Gastrocnemius medialis (tissue), 4 donors: ENCODE measurements at regions not wholly inside any gene's neighbourhood (a gene's known extent, or its start where the extent isn't known, plus 50 kb on each side); places are given as distances from the start of the nearest gene placed in this dataset.

ENCODE experiments used
- POLR2A ChIP-seq, 2 donors: fragments of 450-650 bp; IDR thresholded peaks; one replicate each; pipeline ENCODE4 v1.6.1; 2017; ENCODE audit warnings: antibody characterized with exemption in 2 of 2, mild to moderate bottlenecking in 2 of 2, moderate library complexity in 2 of 2
- TF ChIP-seq, protein P1 (sequence below), 5 experiments: fragments of 450-650 bp in 3 of 5; fragments of 200-600 bp in 2 of 5; sonication (generic) in 2 of 5; IDR thresholded peaks in 4 of 5; conservative IDR thresholded peaks in 1 of 5; 1 replicate in 4 of 5; 2 replicates in 1 of 5; pipeline ENCODE4 v1.5.1; 2016 to 2019; ENCODE audit warnings: antibody characterized with exemption in 5 of 5, mild to moderate bottlenecking in 3 of 5, moderate library complexity in 3 of 5

DNA sequence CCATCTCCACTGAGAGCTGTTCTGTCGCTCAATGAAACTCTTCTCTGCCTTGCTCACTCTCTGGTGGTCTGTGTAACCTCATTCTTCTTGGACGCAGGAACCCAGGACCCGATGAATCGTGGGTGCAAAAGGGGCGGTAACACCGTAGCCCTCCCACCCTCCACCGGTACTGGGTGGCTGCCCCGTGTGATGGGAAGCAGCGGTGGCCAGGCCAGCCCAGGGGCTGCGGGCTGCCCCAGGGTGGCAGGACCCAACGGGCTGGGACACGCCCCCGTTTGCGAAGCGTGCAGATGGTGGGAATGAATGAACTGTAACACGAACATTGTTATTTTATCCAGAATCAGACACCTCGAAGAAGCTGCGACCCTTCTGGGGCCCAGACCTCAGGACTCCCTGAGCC, 92.3 kb upstream of the BACE2 start:
- TF ChIP-seq, protein P1, sequence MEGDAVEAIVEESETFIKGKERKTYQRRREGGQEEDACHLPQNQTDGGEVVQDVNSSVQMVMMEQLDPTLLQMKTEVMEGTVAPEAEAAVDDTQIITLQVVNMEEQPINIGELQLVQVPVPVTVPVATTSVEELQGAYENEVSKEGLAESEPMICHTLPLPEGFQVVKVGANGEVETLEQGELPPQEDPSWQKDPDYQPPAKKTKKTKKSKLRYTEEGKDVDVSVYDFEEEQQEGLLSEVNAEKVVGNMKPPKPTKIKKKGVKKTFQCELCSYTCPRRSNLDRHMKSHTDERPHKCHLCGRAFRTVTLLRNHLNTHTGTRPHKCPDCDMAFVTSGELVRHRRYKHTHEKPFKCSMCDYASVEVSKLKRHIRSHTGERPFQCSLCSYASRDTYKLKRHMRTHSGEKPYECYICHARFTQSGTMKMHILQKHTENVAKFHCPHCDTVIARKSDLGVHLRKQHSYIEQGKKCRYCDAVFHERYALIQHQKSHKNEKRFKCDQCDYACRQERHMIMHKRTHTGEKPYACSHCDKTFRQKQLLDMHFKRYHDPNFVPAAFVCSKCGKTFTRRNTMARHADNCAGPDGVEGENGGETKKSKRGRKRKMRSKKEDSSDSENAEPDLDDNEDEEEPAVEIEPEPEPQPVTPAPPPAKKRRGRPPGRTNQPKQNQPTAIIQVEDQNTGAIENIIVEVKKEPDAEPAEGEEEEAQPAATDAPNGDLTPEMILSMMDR (IDR thresholded peaks at IDR 0.05 in 4 of 5, conservative IDR thresholded peaks at IDR 0.05 in 1 of 5): no peak
- no peak for TF ChIP-seq POLR2A (IDR thresholded peaks at IDR 0.05)
